SK-N-SH treated with all-trans-retinoic acid at 6 μM for 48 hours (cell line): ENCODE measurements at regions not wholly inside any gene's neighbourhood (a gene's known extent, or its start where the extent isn't known, plus 50 kb on each side); places are given as distances from the start of the nearest gene placed in this dataset.

Experiments used
- TSHZ2 ChIP-seq: fragments of 250-450 bp; sonication (Bioruptor Pico); IDR thresholded peaks from 2 replicates; pipeline ENCODE4 v1.5.0; 2020; ENCODE audit warnings: mild to moderate bottlenecking, moderate library complexity
- ZFP3 ChIP-seq: fragments of 250-450 bp; sonication (Bioruptor Pico); IDR thresholded peaks from 2 replicates; pipeline ENCODE4 v1.5.0; 2020; ENCODE audit warnings: mild to moderate bottlenecking, moderate library complexity

- TF ChIP-seq ZFP3 (CRISPR knock-in tag), result no peak
- TF ChIP-seq TSHZ2 (CRISPR knock-in tag), result no peak
These were observed 190.2 kb downstream of the TFCP2L1 start for GRCh38 chr2:121094845-121095244.
